Memory B cell (primary cell): ENCODE measurements at regions not wholly inside any gene's neighbourhood (a gene's known extent, or its start where the extent isn't known, plus 50 kb on each side); places are given as distances from the start of the nearest gene placed in this dataset.

Source experiments
- ATAC-seq: fragments of 150-1000 bp; cut with Tn5 transposase; 2 replicates; pipeline ENCODE4 v1.10.0; 2021; ENCODE audit warnings: low read depth, mild to moderate bottlenecking, moderate library complexity
- DNase-seq, 2 donors: peaks; one replicate each; pipeline ENCODE4 v3.0.0; 2022; ENCODE audit warnings: low spot score in 2 of 2
- H3K27ac Mint-ChIP-seq: one replicate; pipeline ENCODE4 v1.8.0; 2022; ENCODE audit warnings: mild to moderate bottlenecking, moderate library complexity, mixed read lengths
- H3K27me3 Mint-ChIP-seq: one replicate; pipeline ENCODE4 v1.8.0; 2022; ENCODE audit warnings: mixed read lengths
- H3K36me3 Mint-ChIP-seq: one replicate; pipeline ENCODE4 v1.8.0; 2022; ENCODE audit warnings: mild to moderate bottlenecking, mixed read lengths
- H3K4me1 Mint-ChIP-seq: one replicate; pipeline ENCODE4 v1.8.0; 2022; ENCODE audit warnings: mixed read lengths
- H3K4me3 Mint-ChIP-seq: one replicate; pipeline ENCODE4 v1.8.0; 2022; ENCODE audit warnings: mild to moderate bottlenecking, moderate library complexity, mixed read lengths
- H3K9me3 Mint-ChIP-seq: one replicate; pipeline ENCODE4 v1.8.0; 2022; ENCODE audit warnings: mixed read lengths

GRCh38 chr20:63085151-63085861 is 78.5 kb upstream of the BHLHE23 start:
- H3K4me3 Mint-ChIP-seq, result no peak overlapping the region
- H3K36me3 Mint-ChIP-seq, result no peaks in the 10 kb centered on the region
- no peak overlapping the region for H3K27ac Mint-ChIP-seq
- no peak for ATAC-seq
- H3K27me3 Mint-ChIP-seq, result peaks cover 17% of the 10 kb centered on the region
- H3K4me1 Mint-ChIP-seq, result no peaks in the 10 kb centered on the region
- no peak for DNase-seq
- H3K9me3 Mint-ChIP-seq, result no peaks in the 10 kb centered on the region

DNA sequence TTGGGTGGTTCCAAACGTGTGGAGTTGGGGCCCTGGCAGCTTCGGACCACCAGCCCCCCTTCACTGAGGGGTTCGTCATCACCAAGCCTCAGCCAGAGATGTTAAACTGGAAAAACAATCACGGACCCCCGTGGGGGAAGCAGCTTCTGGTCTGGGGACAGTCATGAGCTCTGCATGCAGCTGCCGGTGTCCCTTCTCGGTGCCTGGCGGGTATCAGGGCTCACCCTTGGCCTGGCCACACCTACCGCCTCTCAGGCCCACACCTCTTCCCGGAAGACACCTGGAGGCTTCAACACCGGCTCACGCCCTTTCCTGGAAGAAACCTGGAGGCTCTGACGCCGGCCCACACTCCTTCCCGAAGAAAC is 77.8 kb upstream of the BHLHE23 start:
- H3K36me3 Mint-ChIP-seq, result peaks cover 2% of the 10 kb centered on the region
- ATAC-seq (no peak), DNase-seq (no peak)
- H3K9me3 Mint-ChIP-seq, result peaks cover 3% of the 10 kb centered on the region
- H3K4me3 Mint-ChIP-seq, result no peak overlapping the region
- peaks cover 17% of the 10 kb centered on the region for H3K27me3 Mint-ChIP-seq
- no peak overlapping the region for H3K27ac Mint-ChIP-seq
- H3K4me1 Mint-ChIP-seq, result no peaks in the 10 kb centered on the region

- Mint-ChIP-seq H3K4me3 (no peak overlapping the region), H3K27ac (no peak overlapping the region), H3K36me3 (peaks cover 2% of the 10 kb centered on the region), H3K9me3 (peaks cover 6% of the 10 kb centered on the region), H3K4me1 (no peaks in the 10 kb centered on the region), H3K27me3 (peaks cover 15% of the 10 kb centered on the region)
- no peak for DNase-seq
- ATAC-seq, result no peak
These were observed 77.2 kb upstream of the BHLHE23 start for GRCh38 chr20:63083831-63084562.

DNA sequence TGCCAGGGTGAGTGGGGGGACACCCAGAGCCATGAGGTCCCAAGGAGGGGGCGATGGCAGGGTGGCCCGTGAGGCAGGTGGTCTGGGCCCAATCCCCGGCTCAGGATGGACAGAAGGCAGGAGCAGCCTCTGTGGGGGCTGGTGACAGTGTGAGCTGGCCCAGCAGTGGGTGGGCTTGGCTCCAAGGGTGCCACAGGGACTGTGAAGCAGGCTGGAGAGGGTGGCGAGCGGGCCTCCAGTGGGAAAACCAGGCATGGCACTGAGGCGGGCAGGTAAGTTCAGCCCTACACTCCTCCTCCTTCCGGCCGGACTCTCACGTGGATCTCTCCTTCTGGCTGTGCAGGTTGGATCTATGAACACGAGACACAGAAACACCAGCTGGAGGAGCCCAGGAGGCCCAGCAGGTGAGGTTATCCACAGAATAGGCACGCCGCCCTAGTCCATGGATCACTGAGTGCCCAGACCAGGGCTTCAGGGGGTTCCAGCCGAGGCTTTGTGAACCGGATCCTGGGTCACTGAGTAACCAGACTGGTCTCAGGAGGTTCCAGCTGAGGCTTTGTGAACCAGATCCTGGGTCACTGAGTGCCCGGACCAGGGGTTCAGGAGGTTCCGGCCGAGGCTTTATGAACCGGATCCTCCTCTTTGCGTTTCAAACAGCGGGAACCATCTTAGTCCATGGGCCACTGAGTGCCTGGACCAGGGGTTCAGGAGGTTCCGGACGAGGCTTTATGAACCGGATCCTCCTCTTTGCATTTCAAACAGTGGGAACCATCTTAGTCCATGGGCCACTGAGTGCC is 76.4 kb upstream of the BHLHE23 start:
- ATAC-seq (no peak), DNase-seq (no peak)
- Mint-ChIP-seq H3K27ac (no peak overlapping the region), H3K4me1 (no peaks in the 10 kb centered on the region), H3K4me3 (no peak overlapping the region), H3K36me3 (peaks cover 2% of the 10 kb centered on the region), H3K27me3 (peaks cover 14% of the 10 kb centered on the region), H3K9me3 (peaks cover 10% of the 10 kb centered on the region)

DNA sequence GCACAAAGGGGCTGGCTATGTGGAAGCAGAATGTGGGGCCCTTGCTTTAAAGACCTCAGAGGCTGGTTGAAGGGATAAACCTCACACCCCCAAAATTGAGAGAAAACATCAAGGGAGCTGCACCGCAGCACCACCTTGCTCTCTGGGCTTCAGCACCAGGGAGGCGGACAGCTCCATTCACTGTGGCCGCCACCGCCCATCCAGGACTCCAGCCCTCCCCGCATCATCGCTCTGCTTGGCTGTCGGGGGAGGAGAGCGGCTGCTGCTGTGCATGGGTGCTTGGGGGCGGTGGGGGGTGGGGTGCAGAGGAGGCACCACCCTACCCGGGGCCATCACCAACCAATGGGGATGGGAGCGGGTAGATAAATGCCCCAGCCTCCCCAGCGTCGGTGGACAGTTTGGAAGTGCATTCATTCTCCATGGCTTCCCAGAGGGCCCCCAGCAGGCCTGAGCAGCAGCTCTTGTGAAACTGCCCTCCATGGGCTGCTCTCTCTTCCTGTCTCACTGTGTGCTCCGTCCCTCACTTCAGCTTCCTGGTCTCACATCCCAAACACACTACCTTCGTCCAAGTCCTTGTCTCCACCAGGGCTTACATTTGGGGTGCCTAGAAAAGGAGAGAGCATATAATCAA is 75.7 kb upstream of the BHLHE23 start:
- Mint-ChIP-seq H3K36me3 (peaks cover 2% of the 10 kb centered on the region), H3K4me1 (no peaks in the 10 kb centered on the region), H3K9me3 (peaks cover 13% of the 10 kb centered on the region), H3K27ac (no peak overlapping the region), H3K4me3 (no peak overlapping the region), H3K27me3 (peaks cover 12% of the 10 kb centered on the region)
- DNase-seq (no peak), ATAC-seq (no peak)

DNA sequence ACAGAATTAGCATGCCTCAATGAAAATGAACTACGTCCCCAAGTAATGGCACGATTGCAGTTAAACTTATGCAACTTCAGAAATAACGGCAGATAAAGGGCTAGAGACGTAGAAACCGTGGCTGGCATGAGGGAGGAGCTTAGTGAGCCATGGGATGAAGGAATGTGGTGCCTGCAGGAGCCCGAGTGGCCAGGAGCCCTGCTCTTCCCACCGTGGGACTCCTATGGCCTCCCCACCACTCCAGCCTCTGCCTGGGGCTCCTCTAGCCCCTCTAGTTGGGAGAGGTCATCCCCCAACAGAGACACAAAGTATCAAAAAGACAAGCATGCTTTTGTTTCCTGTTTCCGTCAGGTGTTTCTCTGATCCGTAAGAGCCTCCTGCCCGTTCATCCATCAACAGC is 75.1 kb upstream of the BHLHE23 start:
- Mint-ChIP-seq H3K4me1 (no peaks in the 10 kb centered on the region), H3K27ac (no peak overlapping the region), H3K4me3 (no peak overlapping the region), H3K36me3 (peaks cover 2% of the 10 kb centered on the region), H3K9me3 (peaks cover 15% of the 10 kb centered on the region), H3K27me3 (peaks cover 11% of the 10 kb centered on the region)
- DNase-seq (no peak), ATAC-seq (no peak)

DNA sequence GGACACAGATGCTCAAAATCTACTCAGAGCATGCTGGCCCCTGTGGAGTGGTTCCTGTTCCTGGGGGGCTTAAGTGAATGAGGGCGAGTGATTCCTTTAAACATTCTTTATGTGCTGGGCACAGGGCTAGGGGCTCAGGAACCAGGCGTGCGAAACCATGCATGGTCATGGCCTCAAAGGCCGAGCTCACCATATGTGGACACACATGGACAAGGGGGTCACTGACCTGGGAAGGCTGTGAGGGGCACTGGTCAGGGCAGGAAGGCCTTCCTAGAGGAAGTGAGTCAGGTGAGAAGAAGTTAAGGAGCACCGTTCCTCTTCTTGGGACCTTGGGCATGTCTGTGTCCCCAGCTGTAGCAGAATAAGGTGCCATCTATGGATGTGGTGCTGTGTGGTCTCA is 74.6 kb upstream of the BHLHE23 start:
- no peak overlapping the region for H3K27ac Mint-ChIP-seq
- peaks cover 2% of the 10 kb centered on the region for H3K36me3 Mint-ChIP-seq
- no peak for ATAC-seq
- no peaks in the 10 kb centered on the region for H3K4me1 Mint-ChIP-seq
- no peak overlapping the region for H3K4me3 Mint-ChIP-seq
- peaks cover 15% of the 10 kb centered on the region for H3K9me3 Mint-ChIP-seq
- DNase-seq, result no peak
- peaks cover 11% of the 10 kb centered on the region for H3K27me3 Mint-ChIP-seq

- H3K4me1 Mint-ChIP-seq, result no peaks in the 10 kb centered on the region
- peaks cover 12% of the 10 kb centered on the region for H3K27me3 Mint-ChIP-seq
- H3K4me3 Mint-ChIP-seq, result no peak overlapping the region
- H3K9me3 Mint-ChIP-seq, result peaks cover 17% of the 10 kb centered on the region
- H3K27ac Mint-ChIP-seq, result no peak overlapping the region
- peaks cover 2% of the 10 kb centered on the region for H3K36me3 Mint-ChIP-seq
- DNase-seq (no peak), ATAC-seq (no peak)
These were observed 74.0 kb upstream of the BHLHE23 start for GRCh38 chr20:63080811-63081210.

- Mint-ChIP-seq H3K27ac (no peak overlapping the region), H3K4me3 (no peak overlapping the region), H3K36me3 (peaks cover 2% of the 10 kb centered on the region), H3K27me3 (peaks cover 9% of the 10 kb centered on the region), H3K9me3 (peaks cover 17% of the 10 kb centered on the region), H3K4me1 (no peaks in the 10 kb centered on the region)
- DNase-seq (no peak), ATAC-seq (no peak)
These were observed 73.6 kb upstream of the BHLHE23 start for GRCh38 chr20:63080411-63080810.

DNA sequence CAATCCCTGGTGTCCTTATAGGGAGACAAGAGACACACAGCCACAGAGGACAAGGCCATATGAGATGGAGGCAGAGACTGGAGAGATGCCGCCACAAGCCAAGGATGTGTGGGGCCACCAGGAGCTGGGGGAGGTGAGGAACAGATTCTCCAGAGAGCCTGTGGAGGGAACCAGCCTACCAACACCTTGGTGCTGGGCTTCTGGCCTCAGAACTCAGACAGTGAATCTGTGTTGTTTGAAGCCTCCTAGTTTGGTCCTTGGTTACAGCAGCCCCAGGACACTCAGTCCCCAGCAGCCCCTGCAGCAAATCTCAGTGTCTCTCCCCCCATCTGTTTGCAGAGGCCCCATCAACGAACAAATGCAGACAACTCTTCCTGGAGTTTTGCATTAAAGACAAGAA is 73.2 kb upstream of the BHLHE23 start:
- no peak for ATAC-seq
- H3K9me3 Mint-ChIP-seq, result peaks cover 17% of the 10 kb centered on the region
- H3K36me3 Mint-ChIP-seq, result peaks cover 2% of the 10 kb centered on the region

GRCh38 chr20:63077705-63078104 is 70.9 kb upstream of the BHLHE23 start:
- ATAC-seq (no peak), DNase-seq (no peak)
- Mint-ChIP-seq H3K4me1 (no peaks in the 10 kb centered on the region), H3K27ac (no peak overlapping the region), H3K4me3 (no peak overlapping the region), H3K9me3 (peaks cover 17% of the 10 kb centered on the region), H3K27me3 (peaks cover 10% of the 10 kb centered on the region), H3K36me3 (peaks cover 2% of the 10 kb centered on the region)

More for the DNA sequence above, 73.2 kb upstream of the BHLHE23 start:
- no peak for DNase-seq
- Mint-ChIP-seq H3K4me3 (no peak overlapping the region), H3K27ac (no peak overlapping the region), H3K4me1 (no peaks in the 10 kb centered on the region), H3K27me3 (peaks cover 9% of the 10 kb centered on the region)

DNA sequence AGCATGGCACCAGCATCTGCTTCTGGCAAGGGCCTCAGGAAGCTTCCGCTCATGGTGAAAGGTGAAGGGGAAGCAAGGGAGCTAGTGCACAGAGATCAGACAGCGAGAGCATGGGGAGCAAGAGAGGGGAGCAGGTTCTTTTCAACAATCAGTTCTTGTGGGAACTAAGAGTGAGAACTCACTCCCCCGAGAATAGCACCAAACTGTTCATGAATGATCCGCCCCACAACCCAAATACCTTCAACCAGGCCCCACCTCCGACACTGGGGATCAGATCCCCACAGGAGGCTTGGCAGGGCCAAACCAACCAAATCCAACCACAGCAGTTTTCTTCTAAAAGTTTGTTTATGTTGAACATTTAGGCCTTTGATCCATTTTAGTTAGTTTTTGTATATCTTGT is 69.7 kb upstream of the BHLHE23 start:
- DNase-seq (no peak), ATAC-seq (no peak)
- Mint-ChIP-seq H3K27ac (no peak overlapping the region), H3K4me3 (no peak overlapping the region), H3K36me3 (peaks cover 2% of the 10 kb centered on the region), H3K27me3 (peaks cover 9% of the 10 kb centered on the region), H3K9me3 (peaks cover 17% of the 10 kb centered on the region), H3K4me1 (no peaks in the 10 kb centered on the region)

- DNase-seq (no peak), ATAC-seq (no peak)
- peaks cover 13% of the 10 kb centered on the region for H3K9me3 Mint-ChIP-seq
- peaks cover 11% of the 10 kb centered on the region for H3K27me3 Mint-ChIP-seq
- no peak overlapping the region for H3K27ac Mint-ChIP-seq
- H3K4me3 Mint-ChIP-seq, result no peak overlapping the region
- H3K36me3 Mint-ChIP-seq, result no peaks in the 10 kb centered on the region
- no peaks in the 10 kb centered on the region for H3K4me1 Mint-ChIP-seq
These were observed 67.9 kb upstream of the BHLHE23 start for GRCh38 chr20:63074631-63075030.

DNA sequence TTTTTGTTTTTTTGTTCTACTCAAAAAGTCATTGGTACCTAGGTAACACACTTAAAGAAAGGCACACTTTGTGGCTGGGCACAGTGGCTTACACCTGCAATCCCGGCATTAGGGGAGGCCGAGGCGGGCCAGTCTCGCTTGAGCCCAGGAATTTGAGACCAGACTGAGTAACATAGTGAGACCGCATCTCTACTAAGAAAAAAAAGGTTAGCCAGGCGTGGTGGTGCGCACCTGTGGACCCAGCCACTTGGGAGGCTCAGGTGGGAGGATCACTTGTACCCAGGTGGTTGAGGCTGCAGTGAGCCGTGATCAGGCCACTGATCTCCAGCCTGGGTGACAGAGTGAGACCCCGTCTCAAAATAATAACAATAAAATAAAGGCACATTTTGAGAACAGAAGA is 67.4 kb upstream of the BHLHE23 start:
- no peak overlapping the region for H3K4me3 Mint-ChIP-seq
- no peak overlapping the region for H3K27ac Mint-ChIP-seq
- ATAC-seq (no peak), DNase-seq (no peak)
- peaks cover 11% of the 10 kb centered on the region for H3K27me3 Mint-ChIP-seq
- H3K4me1 Mint-ChIP-seq, result no peaks in the 10 kb centered on the region
- H3K9me3 Mint-ChIP-seq, result peaks cover 12% of the 10 kb centered on the region
- no peaks in the 10 kb centered on the region for H3K36me3 Mint-ChIP-seq
